ENCODE measurements at regions not wholly inside any gene's neighbourhood (a gene's known extent, or its start where the extent isn't known, plus 50 kb on each side); places are given as distances from the start of the nearest gene placed in this dataset.

DNA sequence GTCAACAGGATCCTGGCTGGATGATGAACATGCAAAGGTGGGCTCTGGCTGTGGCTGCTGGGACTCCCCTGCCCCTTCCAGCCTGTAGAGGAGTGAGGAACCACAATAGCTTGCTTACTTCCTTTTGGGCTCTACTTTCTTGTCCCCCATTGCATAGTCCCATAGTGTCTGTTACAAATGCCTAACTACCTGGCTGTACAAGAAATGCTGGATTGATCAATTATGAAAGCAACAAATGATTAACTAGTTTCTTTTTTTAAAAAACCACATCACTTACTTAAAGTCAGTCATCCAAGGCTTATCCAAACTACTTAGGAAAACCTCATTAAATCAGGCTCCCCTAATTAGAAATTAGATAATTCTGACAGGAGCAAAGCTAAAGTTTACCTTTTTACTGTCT lies 514.1 kb upstream of the PKN2 start:
- H3K9me3 ChIP-seq, result no peaks in the 10 kb centered on the region
- no peaks in the 10 kb centered on the region for H3K4me1 ChIP-seq
- H3K27me3 ChIP-seq, result peaks cover 8% of the 10 kb centered on the region
- TF ChIP-seq, protein P1, sequence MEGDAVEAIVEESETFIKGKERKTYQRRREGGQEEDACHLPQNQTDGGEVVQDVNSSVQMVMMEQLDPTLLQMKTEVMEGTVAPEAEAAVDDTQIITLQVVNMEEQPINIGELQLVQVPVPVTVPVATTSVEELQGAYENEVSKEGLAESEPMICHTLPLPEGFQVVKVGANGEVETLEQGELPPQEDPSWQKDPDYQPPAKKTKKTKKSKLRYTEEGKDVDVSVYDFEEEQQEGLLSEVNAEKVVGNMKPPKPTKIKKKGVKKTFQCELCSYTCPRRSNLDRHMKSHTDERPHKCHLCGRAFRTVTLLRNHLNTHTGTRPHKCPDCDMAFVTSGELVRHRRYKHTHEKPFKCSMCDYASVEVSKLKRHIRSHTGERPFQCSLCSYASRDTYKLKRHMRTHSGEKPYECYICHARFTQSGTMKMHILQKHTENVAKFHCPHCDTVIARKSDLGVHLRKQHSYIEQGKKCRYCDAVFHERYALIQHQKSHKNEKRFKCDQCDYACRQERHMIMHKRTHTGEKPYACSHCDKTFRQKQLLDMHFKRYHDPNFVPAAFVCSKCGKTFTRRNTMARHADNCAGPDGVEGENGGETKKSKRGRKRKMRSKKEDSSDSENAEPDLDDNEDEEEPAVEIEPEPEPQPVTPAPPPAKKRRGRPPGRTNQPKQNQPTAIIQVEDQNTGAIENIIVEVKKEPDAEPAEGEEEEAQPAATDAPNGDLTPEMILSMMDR (IDR thresholded peaks at IDR 0.05), result no peak
- TF ChIP-seq POLR2A (IDR thresholded peaks at IDR 0.05) (no peak), POLR2AphosphoS5 (IDR thresholded peaks at IDR 0.05) (no peak)
- no peak overlapping the region for H3K27ac ChIP-seq
- H3K4me3 ChIP-seq, result no peak overlapping the region
- no peaks in the 10 kb centered on the region for H3K36me3 ChIP-seq
- no peak for DNase-seq (ENCODE audit: low spot score in 2 of 2)

DNA sequence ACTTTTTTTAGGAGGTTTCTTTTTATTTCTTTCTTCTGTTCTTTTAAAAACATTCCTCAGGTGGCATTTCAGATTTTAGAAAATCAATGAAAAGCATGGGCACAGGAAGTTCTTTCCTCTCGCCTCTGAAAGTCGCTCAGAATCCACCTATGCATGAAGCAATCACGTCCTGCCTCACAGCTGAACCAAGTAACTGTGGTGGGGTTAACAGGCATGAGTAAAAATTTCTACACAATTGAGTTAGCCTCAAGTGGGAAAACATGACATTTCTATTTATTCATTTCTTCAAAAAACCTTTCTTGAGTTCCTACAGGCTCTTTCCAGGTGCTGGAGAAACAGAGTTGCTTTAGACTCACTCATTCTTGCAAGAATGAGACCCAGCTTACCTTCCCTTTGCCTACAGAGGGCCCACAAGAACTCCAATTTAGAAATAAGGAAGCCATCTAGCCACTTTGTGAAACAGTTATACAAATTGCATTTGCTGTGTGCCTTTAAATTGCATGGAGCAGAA lies 508.9 kb upstream of the PKN2 start:
- H3K4me1 ChIP-seq, result no peaks in the 10 kb centered on the region
- no peak for DNase-seq (ENCODE audit: low spot score in 2 of 2)
- TF ChIP-seq POLR2A (IDR thresholded peaks at IDR 0.05), result no peak
- no peak for TF ChIP-seq EP300 (IDR thresholded peaks at IDR 0.05)
- TF ChIP-seq, protein P1 (IDR thresholded peaks at IDR 0.05), result no peak
- no peak for TF ChIP-seq POLR2AphosphoS5 (IDR thresholded peaks at IDR 0.05)
- no peaks in the 10 kb centered on the region for H3K9me3 ChIP-seq
- H3K27ac ChIP-seq, result no peak overlapping the region
- H3K27me3 ChIP-seq, result peaks cover 5% of the 10 kb centered on the region
- 88% methylated on average over 3 of the region's 3 CpGs for WGBS
- H3K4me3 ChIP-seq, result no peak overlapping the region
- H3K36me3 ChIP-seq, result no peaks in the 10 kb centered on the region

DNA sequence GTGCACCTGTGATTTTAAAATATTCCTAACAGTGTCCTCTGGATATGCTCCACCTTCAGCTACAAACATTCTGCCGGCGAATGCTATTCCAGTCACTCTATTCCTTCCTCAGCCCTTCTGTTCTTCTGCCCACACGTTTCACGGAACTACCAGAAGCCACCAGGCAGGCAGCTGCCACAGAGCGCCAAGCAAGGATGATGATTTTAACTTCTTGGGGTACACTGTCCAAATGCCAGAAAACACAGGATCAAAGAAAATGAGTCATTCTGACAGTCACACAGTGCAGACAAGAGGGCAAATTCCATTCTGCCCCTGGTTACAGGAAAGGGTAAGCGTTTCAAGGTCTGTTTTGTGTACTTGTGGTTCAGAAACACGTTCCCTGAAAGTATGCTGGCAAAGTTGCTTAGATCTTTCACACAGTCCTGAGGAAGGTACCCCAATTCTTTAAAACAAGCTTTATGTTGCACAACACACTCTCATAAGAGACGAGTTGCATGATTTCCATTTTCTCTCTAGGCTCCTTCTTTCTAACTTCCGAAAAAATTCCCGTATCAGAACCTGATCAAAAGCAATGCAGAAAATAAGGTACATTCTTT lies 508.3 kb upstream of the PKN2 start:
- TF ChIP-seq POLR2AphosphoS5 (IDR thresholded peaks at IDR 0.05) (no peak), EP300 (IDR thresholded peaks at IDR 0.05) (no peak), POLR2A (IDR thresholded peaks at IDR 0.05) (no peak)
- TF ChIP-seq, protein P1 (IDR thresholded peaks at IDR 0.05), result no peak
- H3K27ac ChIP-seq, result no peak overlapping the region
- H3K9me3 ChIP-seq, result no peaks in the 10 kb centered on the region
- 47% methylated on average over 10 of the region's 10 CpGs for WGBS
- peaks cover 5% of the 10 kb centered on the region for H3K27me3 ChIP-seq
- DNase-seq (ENCODE audit: low spot score in 2 of 2), result no peak
- no peaks in the 10 kb centered on the region for H3K4me1 ChIP-seq
- H3K36me3 ChIP-seq, result no peaks in the 10 kb centered on the region
- no peak overlapping the region for H3K4me3 ChIP-seq

DNA sequence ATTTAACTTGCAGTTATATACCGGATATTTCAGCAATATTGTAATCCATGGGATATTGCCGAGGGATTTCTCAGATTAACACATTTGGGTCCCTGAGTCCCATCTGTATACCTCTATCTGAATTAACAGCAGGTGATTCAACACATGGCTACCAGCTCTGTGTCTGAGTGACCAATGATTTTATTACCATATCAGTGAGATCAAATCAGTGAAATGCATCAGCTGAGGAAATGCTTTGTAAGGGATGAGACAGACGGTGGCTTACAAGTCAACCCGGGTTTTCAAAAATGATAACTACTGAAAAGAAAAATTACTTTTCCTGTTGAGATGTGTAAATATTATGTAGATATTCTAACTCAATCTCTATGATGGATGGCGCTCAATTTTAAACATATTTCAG lies 504.1 kb upstream of the PKN2 start:
- no peak for DNase-seq (ENCODE audit: low spot score in 2 of 2)
- no peaks in the 10 kb centered on the region for H3K9me3 ChIP-seq

DNA sequence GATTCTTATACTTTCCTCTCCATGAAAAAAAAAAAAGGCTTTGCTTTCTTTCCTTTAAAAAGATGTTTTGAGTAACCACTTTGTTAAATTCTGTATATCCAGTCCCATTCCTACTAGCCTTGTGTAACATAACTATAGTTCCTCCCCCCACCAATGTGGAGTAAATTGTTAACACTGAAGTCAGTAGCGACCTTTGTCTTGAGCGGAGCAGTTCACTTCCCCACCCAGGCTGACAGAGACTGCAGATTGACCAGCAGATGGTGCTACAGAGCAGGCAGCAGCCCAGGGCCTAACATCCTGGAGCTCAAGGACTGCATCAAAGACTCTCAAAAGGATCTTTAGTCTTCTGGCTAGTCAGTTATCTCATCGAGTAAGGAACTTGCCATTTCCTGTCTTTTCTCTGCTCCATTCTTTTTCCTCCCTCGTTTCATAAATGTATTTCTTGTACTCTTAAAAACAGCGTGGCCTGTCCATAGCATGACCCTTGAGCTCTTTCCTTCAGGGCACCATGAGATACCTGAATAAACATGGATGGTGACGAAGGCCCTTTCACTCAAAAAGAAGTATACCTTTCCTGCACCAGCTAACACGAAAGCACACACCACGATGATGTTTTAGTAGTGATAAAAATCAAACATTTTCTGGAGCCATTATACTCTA lies 503.5 kb upstream of the PKN2 start:
- TF ChIP-seq EP300 (IDR thresholded peaks at IDR 0.05) (no peak), POLR2AphosphoS5 (IDR thresholded peaks at IDR 0.05) (no peak), POLR2A (IDR thresholded peaks at IDR 0.05) (no peak)
- TF ChIP-seq, protein P1 (IDR thresholded peaks at IDR 0.05), result peak; percentile 22 to 88
- H3K4me3 ChIP-seq, result no peak overlapping the region
- no peak overlapping the region for H3K27ac ChIP-seq
- no peaks in the 10 kb centered on the region for H3K9me3 ChIP-seq
- no peaks in the 10 kb centered on the region for H3K27me3 ChIP-seq
- no peaks in the 10 kb centered on the region for H3K4me1 ChIP-seq
- 40% methylated on average over 8 of the region's 8 CpGs for WGBS
- H3K36me3 ChIP-seq, result no peaks in the 10 kb centered on the region
- peak in 1 of 2 donors; percentile 61 for DNase-seq (ENCODE audit: low spot score in 2 of 2)

More for the DNA sequence above, 504.1 kb upstream of the PKN2 start:
- WGBS, result 86% methylated on average over 5 of the region's 5 CpGs
- H3K27ac ChIP-seq, result no peak overlapping the region
- no peak for TF ChIP-seq EP300 (IDR thresholded peaks at IDR 0.05)
- TF ChIP-seq POLR2AphosphoS5 (IDR thresholded peaks at IDR 0.05), result no peak
- TF ChIP-seq, protein P1 (IDR thresholded peaks at IDR 0.05), result no peak
- TF ChIP-seq POLR2A (IDR thresholded peaks at IDR 0.05), result no peak
- H3K4me3 ChIP-seq, result no peak overlapping the region
- no peaks in the 10 kb centered on the region for H3K36me3 ChIP-seq
- H3K4me1 ChIP-seq, result no peaks in the 10 kb centered on the region
- no peaks in the 10 kb centered on the region for H3K27me3 ChIP-seq

Data from suprapubic skin (tissue), 4 donors.